ENCODE measurements at regions not wholly inside any gene's neighbourhood (a gene's known extent, or its start where the extent isn't known, plus 50 kb on each side); places are given as distances from the start of the nearest gene placed in this dataset.

GRCh38 chr4:95715830-95716229 lies 124.1 kb upstream of the PDHA2 start:
- no peak overlapping the region for H3K14ac ChIP-seq (replicated peaks; ENCODE audit: low read depth, low read length)
- no peak overlapping the region for H2BK20ac ChIP-seq (ENCODE audit: low read depth, low read length)
- H3K9me1 ChIP-seq (ENCODE audit: insufficient read depth, low read length): no peaks in the 10 kb centered on the region
- H3K4me3 ChIP-seq (ENCODE audit: insufficient read depth, low read depth, low read length): no peak overlapping the region
- no peak overlapping the region for H4K91ac ChIP-seq (ENCODE audit: insufficient read depth, low read depth, low read length)
- no peak overlapping the region for H2BK120ac ChIP-seq (ENCODE audit: low read depth, low read length)
- ATAC-seq (ENCODE audit: low read depth) (no peak), DNase-seq (no peak)
- H3K23ac ChIP-seq (ENCODE audit: low read depth, low read length): no peak overlapping the region
- no peak overlapping the region for H3K4ac ChIP-seq (ENCODE audit: low read depth, low read length)
- dilution Hi-C loops (cut with HindIII; ENCODE audit: low sequenced_read_pairs, unreplicated experiment): no loop called here
- no peak overlapping the region for H4K5ac ChIP-seq (ENCODE audit: low read depth, low read length)
- no peak overlapping the region for H3K4me2 ChIP-seq (ENCODE audit: low read depth, low read length)
- TF ChIP-seq RFX5 (IDR thresholded peaks at IDR 0.05; ENCODE audit: low read depth, low read length) (no peak), MAZ (IDR thresholded peaks at IDR 0.05; ENCODE audit: borderline replicate concordance, low read depth, low read length) (no peak), MXI1 (IDR thresholded peaks at IDR 0.05; ENCODE audit: borderline replicate concordance, low read depth, low read length) (no peak), NFE2L2 (IDR thresholded peaks at IDR 0.05; ENCODE audit: low read depth, low read length) (no peak), BHLHE40 (IDR thresholded peaks at IDR 0.05; ENCODE audit: low read depth, low read length) (no peak), FOS (IDR thresholded peaks at IDR 0.05; ENCODE audit: low read depth, low read length) (no peak)
- no peaks in the 10 kb centered on the region for H4K20me1 ChIP-seq (ENCODE audit: insufficient read depth, low read length)
- no peak overlapping the region for H2BK15ac ChIP-seq (ENCODE audit: low read depth, low read length)
- CTCF ChIA-PET: no interaction called here
- intact Hi-C loops (cut with micrococcal nuclease): no loop called here
- no TSS peak for BruUV-seq (replicated peaks)
- H2AK5ac ChIP-seq (ENCODE audit: low read depth, low read length): no peak overlapping the region
- WGBS, 2 experiments (ENCODE audit: extremely low coverage in 2 of 2, insufficient read length in 1 of 2): no CpG with 5 or more reads among the region's 2 CpGs
- no peaks in the 10 kb centered on the region for H3K4me1 ChIP-seq (ENCODE audit: control insufficient read depth, insufficient read depth, low read length)
- H3K18ac ChIP-seq (ENCODE audit: low read depth, low read length): no peak overlapping the region
- H3K36me3 ChIP-seq (ENCODE audit: control insufficient read depth, insufficient read depth, low read length): no peaks in the 10 kb centered on the region
- in situ Hi-C loops (cut with MboI; ENCODE audit: low sequenced_read_pairs): no loop called here
- no peaks in the 10 kb centered on the region for H3K27me3 ChIP-seq (ENCODE audit: control insufficient read depth, insufficient read depth, low read length)
- POLR2A ChIA-PET (ENCODE audit: unreplicated experiment): no interaction called here
- H3K79me1 ChIP-seq (ENCODE audit: low read depth in 1 of 2, low read length in 2 of 2): no peaks in the 10 kb centered on the region
- H3K27ac ChIP-seq (ENCODE audit: insufficient read depth, low read length): no peak overlapping the region
- H2BK5ac ChIP-seq (ENCODE audit: low read depth, low read length, poor library complexity, severe bottlenecking): no peak overlapping the region
- no peak overlapping the region for H3K9ac ChIP-seq (ENCODE audit: low read depth, low read length)
- H3K9me3 ChIP-seq (ENCODE audit: control insufficient read depth, insufficient read depth, low read length): no peaks in the 10 kb centered on the region; the same call in 1 of the 2 replicates
- H4K8ac ChIP-seq (ENCODE audit: low read depth in 2 of 2, low read length in 2 of 2): no peak overlapping the region
- H2AK9ac ChIP-seq (replicated peaks; ENCODE audit: low read depth, low read length, poor library complexity): no peak overlapping the region
- H2AFZ ChIP-seq (replicated peaks; ENCODE audit: low read length, poor library complexity): no peak overlapping the region
- no peak overlapping the region for H3K56ac ChIP-seq (ENCODE audit: extremely low read depth, insufficient read depth, low read length)
